Mammary epithelial cell (primary cell): ENCODE measurements at regions not wholly inside any gene's neighbourhood (a gene's known extent, or its start where the extent isn't known, plus 50 kb on each side); places are given as distances from the start of the nearest gene placed in this dataset.

Experiments
- EZH2 ChIP-seq: IDR thresholded peaks from 2 replicates; pipeline ENCODE4 v1.6.1; 2012; ENCODE audit warnings: low read length, inconsistent platforms, borderline replicate concordance
- TF ChIP-seq, protein P1 (sequence below), 2 donors: IDR thresholded peaks in 1 of 2; conservative IDR thresholded peaks in 1 of 2; 2 replicates each; pipeline ENCODE4 v1.5.1; 2011 to 2012; ENCODE audit warnings: inconsistent platforms in 2 of 2, low read length in 2 of 2, mild to moderate bottlenecking in 2 of 2, control low read depth in 1 of 2, low read depth in 1 of 2; ENCODE audit not compliant: insufficient read depth in 1 of 2; ENCODE audit errors: extremely low read depth in 1 of 2

DNA sequence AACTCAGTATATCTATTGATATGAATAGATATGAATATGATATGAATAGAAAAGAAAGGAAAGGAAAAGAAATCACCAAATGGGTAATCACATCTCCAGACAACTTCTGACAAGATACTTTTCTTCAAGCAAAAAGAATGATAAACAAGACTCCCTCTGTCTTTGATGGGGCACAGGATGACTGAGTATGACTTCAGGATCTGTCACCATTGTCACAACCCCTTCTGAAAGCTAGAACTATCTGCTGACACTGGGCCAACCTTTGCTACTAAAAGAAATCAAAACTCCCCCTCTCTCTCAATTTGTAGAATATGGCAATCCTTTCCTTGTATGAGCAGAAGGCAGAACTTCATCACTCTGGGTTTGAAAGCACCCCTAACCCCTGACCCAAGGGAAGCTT lies 267.2 kb upstream of the RASGEF1B start:
- TF ChIP-seq, protein P1, sequence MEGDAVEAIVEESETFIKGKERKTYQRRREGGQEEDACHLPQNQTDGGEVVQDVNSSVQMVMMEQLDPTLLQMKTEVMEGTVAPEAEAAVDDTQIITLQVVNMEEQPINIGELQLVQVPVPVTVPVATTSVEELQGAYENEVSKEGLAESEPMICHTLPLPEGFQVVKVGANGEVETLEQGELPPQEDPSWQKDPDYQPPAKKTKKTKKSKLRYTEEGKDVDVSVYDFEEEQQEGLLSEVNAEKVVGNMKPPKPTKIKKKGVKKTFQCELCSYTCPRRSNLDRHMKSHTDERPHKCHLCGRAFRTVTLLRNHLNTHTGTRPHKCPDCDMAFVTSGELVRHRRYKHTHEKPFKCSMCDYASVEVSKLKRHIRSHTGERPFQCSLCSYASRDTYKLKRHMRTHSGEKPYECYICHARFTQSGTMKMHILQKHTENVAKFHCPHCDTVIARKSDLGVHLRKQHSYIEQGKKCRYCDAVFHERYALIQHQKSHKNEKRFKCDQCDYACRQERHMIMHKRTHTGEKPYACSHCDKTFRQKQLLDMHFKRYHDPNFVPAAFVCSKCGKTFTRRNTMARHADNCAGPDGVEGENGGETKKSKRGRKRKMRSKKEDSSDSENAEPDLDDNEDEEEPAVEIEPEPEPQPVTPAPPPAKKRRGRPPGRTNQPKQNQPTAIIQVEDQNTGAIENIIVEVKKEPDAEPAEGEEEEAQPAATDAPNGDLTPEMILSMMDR (conservative IDR thresholded peaks at IDR 0.05 in 1 of 2, IDR thresholded peaks at IDR 0.05 in 1 of 2; ENCODE audit: extremely low read depth in 1 of 2, insufficient read depth in 1 of 2, low read depth in 1 of 2, low read length in 2 of 2) = no peak
- no peak for TF ChIP-seq EZH2
